Fibroblast of pulmonary artery (primary cell): ENCODE measurements at regions not wholly inside any gene's neighbourhood (a gene's known extent, or its start where the extent isn't known, plus 50 kb on each side); places are given as distances from the start of the nearest gene placed in this dataset.

Experiments
- DNase-seq: peaks from one replicate; pipeline ENCODE4 v3.0.0-alpha.2; 2010; ENCODE audit warnings: low read depth
- H3K4me3 ChIP-seq: replicated peaks from 2 replicates; pipeline ENCODE4 v1.5.1; 2011; ENCODE audit warnings: low read depth, mild to moderate bottlenecking, control low read depth, low read length, moderate library complexity
- TF ChIP-seq, protein P1 (sequence below): IDR thresholded peaks from 2 replicates; pipeline ENCODE4 v1.5.1; 2011; ENCODE audit warnings: mild to moderate bottlenecking, control low read depth, low read length, inconsistent platforms; ENCODE audit errors: missing control alignments

DNA sequence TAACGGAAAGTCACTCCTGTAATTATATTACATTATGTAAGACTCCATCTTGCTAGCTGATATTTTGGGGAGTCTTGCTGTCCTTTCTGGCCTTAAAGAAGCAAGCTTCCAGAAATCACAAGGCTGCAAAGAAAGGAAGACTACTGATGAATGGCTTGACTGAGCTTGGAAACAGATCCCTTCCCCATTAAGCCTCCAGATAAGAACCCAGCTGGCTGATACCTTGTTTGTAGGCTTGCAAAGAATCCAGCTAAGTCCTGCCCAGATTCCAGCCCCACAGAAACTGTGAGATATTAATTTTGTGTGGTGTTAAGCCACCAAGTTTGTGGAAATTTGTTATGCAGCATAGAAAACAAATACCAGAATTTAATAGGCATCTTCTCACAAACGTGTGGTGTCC, 49.9 kb upstream of the TMEM106B start:
- TF ChIP-seq, protein P1, sequence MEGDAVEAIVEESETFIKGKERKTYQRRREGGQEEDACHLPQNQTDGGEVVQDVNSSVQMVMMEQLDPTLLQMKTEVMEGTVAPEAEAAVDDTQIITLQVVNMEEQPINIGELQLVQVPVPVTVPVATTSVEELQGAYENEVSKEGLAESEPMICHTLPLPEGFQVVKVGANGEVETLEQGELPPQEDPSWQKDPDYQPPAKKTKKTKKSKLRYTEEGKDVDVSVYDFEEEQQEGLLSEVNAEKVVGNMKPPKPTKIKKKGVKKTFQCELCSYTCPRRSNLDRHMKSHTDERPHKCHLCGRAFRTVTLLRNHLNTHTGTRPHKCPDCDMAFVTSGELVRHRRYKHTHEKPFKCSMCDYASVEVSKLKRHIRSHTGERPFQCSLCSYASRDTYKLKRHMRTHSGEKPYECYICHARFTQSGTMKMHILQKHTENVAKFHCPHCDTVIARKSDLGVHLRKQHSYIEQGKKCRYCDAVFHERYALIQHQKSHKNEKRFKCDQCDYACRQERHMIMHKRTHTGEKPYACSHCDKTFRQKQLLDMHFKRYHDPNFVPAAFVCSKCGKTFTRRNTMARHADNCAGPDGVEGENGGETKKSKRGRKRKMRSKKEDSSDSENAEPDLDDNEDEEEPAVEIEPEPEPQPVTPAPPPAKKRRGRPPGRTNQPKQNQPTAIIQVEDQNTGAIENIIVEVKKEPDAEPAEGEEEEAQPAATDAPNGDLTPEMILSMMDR: no peak
- H3K4me3 ChIP-seq: no peak overlapping the region
- no peak for DNase-seq
